HL-60 (cell line): ENCODE measurements at regions not wholly inside any gene's neighbourhood (a gene's known extent, or its start where the extent isn't known, plus 50 kb on each side); places are given as distances from the start of the nearest gene placed in this dataset.

Experiments used
- CTCF ChIP-seq: IDR thresholded peaks from one replicate; pipeline ENCODE4 v1.5.1; 2011; ENCODE audit warnings: low read length, control low read depth, inconsistent platforms; ENCODE audit not compliant: insufficient read depth
- GABPA ChIP-seq: IDR thresholded peaks from 2 replicates; pipeline ENCODE4 v1.6.1; 2012; ENCODE audit warnings: low read depth
- POLR2AphosphoS5 ChIP-seq: IDR thresholded peaks from 2 replicates; pipeline ENCODE4 v1.6.1; 2012; ENCODE audit warnings: low read depth
- REST ChIP-seq: IDR thresholded peaks from 2 replicates; pipeline ENCODE4 v1.6.1; 2012; ENCODE audit warnings: low read depth; ENCODE audit not compliant: insufficient replicate concordance

GRCh38 chr9:103872811-103873210, 221.3 kb upstream of the SMC2 start:
- TF ChIP-seq CTCF: no peak
- no peak for TF ChIP-seq REST
- no peak for TF ChIP-seq POLR2AphosphoS5
- no peak for TF ChIP-seq GABPA
